ENCODE measurements at regions not wholly inside any gene's neighbourhood (a gene's known extent, or its start where the extent isn't known, plus 50 kb on each side); places are given as distances from the start of the nearest gene placed in this dataset.

DNA sequence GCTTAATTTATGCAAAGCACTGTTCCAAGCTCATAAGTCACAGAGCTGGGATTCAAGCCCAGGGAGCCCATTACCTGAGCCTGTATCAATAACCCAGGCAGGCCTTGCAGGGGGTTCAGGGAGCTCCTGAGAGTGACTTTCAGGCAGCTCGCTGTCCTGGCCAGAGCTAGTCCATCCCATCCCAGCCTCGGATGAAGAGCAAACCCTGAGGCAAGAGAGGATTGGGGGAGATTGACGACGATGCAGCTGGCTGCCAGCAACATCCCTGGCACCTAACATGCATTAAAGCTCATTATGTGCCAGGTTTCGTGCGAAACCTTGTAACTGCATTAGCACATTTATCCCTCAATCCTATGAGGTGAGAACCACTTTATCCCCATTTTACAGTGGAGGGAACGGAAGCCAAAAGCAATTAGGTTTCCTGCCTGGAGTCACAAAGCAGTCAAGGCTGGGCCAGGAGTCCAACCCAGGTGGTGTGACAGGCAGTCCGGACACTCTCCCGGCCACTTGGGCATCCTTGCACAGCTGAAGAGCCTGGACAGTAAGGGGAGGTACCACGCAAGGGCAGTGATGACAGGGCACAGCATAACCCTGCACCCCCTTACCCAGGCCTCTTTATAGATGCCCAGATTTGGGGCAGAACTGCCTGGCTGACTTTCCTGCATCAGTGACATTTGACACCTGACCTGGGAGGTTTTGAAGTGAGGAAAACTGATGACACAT is 129.8 kb upstream of the CHST15 start:
- Histone ChIP-seq H3K27ac (no peak overlapping the region), H3K4me3 (no peak overlapping the region)

DNA sequence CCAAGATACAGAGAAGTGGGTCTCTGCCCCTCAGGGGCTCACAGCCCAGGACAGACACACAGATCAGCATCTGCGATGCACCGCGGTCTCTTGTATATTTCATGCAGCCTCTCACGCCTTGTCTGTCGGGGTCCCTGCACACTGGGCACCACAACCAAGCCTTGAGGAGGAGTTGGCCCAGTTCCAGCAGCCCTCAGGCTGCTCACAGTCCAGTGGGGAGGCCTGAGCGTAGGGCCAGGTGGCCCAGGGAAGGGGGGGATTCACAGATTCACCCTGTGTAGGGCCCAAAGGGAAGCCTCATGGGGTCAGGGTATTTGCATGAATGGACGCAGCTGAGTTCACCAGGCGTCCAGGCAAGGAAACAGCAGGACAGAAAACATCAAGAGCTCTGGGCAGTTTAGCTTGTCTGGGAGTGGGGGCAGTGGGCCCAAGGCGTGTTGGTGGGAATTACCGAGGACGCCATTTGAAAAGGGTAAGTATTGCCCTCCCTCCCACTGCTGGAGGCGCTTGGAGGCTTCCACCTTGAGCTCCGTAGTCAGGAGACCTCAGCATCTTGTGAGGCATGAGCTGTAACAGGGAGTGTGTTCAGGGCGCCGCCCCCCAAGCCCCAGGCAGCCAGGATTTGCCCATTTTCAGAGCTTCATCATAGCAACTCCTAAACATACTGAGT is 129.1 kb upstream of the CHST15 start:
- H3K27ac ChIP-seq, result peak overlapping the region in 2 of 21 experiments; percentile 13 to 72
- no peak overlapping the region for H3K4me3 ChIP-seq

DNA sequence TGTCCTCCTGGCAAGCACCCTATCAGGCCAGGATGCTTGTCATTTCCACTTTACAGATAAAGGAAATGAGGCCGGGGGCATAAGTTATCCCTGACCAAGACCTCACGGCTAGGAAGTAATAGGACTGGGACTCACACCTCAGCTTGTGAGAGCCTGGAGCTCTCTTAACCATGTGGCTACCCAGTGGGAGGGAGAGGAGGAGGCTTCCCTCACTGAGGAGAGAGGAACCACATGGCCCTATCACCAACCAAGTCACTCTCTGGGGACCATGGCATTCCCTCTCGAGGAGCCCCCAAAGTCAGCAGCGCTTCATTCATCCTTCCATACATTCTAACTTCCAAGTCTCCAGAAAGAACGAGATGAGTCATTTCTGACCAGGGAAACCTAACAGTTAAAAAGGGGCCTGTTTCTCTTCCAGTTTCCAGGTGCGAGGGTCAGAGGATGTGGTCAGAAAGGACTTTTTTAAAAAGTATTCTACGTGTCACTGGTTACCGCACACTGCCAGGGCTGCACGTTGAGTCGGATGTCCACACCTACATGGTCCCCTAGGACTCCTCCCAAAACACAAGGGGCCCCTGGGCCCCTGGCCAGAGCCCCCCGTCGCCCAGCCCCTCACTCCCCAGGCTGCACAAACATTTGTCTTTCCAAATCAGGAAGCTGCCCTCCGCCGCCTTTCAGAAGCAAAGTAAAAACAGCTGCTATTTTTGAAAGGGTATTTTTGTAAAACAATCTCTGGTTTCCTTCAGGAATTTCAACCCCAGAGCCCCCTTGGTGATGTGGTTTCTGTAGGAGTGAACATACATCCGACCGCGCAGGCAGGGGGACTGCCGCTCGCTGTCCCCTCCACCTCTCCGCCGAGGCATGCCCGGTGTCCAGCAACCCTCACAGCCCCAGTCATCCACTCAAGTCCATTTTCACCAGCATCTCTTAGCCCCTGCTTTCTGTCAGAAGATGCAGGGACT is 128.2 kb upstream of the CHST15 start:
- peak overlapping the region in 3 of 21 experiments; percentile 13 to 72 (median 35) for H3K27ac ChIP-seq
- H3K4me3 ChIP-seq, result no peak overlapping the region

DNA sequence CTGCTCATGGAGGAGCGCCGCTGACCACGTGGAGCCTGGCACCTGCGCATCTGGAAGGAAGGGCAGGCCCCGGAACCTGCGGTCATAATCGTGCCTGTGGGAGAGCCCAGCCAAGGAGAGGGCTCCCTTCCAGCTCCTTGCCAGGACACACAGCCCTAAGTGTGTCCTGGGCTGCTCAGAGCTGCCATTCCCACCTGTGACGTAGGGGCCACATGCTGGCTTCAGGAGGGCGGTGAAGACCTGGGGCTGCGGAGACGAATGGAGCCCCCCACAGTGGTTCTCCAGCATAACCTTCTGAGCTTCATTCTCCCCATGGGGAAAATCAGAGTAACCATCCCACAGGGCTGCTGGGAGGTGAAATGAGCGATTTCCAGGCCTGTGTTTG is 127.6 kb upstream of the CHST15 start:
- peak overlapping the region in 3 of 21 experiments; percentile 2 to 35 (median 5) for H3K27ac ChIP-seq
- H3K4me3 ChIP-seq, result no peak overlapping the region

DNA sequence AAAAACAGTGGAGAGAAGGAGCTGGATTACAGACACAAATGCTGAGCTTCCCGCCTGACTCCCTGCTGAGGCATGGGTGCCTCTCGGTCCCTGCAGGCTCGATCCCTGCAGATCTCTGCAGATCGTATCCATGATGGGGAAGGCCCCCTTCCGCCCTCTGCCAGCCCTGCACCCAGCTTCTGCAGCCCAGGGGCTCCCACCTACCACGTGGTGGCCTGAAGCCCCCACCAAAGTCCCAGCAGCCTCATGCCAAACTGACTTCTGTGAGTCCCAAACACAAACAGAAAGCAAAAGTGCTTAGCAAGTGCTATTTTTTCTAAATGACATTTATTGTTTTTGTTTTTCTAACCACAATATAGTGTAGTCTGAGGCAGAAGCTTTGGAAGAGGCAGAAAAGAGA is 127.1 kb upstream of the CHST15 start:
- H3K27ac ChIP-seq, result peak overlapping the region in 3 of 21 experiments; percentile 2 to 35 (median 5)
- H3K4me3 ChIP-seq, result no peak overlapping the region

DNA sequence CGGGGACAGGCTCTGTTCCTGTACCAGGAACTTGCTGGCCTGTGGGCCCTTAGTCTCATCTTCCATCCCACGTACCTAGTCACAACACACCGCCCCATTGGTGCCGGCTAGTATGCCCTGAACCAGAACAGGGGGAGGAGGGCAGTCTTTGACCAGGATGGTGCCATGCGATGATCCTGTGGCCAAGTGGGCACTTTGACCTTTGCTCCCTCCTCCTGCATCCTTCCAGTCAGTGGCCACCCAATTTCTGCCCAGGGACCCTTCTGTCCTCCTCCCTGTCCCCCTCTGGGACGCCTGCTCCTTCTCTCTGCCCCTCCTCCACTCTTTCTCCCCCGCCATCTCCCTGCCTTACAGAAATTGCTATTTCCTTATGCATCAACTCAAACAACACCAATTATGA is 126.3 kb upstream of the CHST15 start:
- H3K27ac ChIP-seq, result no peak overlapping the region
- H3K4me3 ChIP-seq, result no peak overlapping the region

DNA sequence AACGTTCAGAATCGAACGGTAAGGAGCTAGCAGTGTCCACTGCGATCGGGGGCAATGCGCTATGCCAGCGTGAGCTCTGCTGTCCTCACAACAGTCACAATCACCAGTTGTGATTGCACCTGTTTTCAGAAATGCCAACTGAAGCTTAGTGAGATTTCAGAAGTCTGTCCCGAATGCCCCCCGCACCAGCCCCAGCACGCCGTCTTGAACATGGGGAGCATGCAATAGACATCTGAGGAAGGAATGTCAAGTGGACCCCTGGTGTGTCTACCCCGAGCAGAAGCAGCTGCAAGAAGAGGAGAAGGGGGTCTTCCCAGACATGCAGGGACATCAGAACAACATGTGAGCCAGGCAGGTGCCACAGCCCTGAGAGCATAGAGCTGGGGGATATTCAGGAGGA is 125.7 kb upstream of the CHST15 start:
- no peak overlapping the region for H3K27ac ChIP-seq
- H3K4me3 ChIP-seq, result no peak overlapping the region

DNA sequence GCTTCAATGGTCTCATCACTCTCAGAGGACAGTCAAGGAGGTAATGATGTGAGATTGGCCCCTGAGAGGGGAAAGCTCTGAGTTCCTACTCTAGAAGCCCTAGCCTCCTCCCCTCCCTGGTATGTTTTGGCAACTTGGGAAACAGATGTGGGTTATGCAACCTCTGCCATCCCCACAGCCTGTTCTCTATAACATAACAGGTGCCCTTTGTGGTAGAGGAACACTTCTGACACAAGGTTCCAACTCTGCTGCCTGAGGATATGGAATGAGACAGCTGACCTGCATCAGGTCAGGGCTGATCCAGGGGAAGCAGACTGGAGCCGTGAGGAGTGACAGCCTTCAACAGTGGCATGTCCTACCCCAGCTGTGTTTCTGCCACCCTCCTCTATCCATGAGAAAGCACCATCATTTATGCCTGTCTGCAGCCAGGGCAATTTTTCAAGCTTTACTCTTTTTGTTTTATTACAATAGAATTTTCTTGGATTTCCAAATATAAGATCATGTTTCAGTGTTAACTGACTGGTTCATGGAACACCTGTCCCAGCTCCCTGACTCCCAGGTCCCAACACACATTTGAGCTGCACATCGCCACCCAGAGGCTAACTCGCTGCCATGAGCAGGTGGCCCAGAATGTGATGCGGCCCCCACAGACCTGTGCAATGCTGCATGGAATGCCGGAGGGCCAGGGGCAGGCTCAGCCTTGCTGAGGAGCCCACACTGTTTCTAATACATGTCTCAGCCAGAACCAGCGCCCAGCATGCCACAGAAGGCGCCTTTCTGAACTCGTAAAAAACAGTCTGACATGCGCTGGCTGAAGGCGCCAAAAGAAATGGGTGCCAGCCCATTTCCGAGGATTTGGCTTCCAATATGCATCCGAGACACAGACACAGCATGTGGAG is 124.8 kb upstream of the CHST15 start:
- Histone ChIP-seq H3K4me3 (no peak overlapping the region), H3K27ac (no peak overlapping the region)

DNA sequence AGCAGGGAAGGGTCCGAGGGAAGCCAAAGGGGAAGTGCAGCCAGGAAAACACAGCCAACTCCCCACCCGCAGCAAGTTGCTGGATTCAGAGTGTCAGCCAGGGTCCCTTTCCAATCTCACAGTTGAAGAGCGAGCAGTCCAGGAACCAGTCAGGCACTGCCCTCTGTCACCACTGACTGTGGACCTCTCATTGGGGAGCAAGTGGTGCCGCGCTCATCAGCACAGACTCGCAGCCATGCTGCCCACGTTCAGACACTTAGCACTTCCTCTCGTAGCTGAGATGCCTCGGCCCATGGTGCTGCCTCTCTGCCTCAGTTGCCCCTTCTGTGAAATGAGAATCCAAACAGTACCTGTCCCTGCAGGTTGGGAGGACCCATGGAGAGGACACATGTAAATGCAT is 123.6 kb upstream of the CHST15 start:
- H3K27ac ChIP-seq, result no peak overlapping the region
- no peak overlapping the region for H3K4me3 ChIP-seq

DNA sequence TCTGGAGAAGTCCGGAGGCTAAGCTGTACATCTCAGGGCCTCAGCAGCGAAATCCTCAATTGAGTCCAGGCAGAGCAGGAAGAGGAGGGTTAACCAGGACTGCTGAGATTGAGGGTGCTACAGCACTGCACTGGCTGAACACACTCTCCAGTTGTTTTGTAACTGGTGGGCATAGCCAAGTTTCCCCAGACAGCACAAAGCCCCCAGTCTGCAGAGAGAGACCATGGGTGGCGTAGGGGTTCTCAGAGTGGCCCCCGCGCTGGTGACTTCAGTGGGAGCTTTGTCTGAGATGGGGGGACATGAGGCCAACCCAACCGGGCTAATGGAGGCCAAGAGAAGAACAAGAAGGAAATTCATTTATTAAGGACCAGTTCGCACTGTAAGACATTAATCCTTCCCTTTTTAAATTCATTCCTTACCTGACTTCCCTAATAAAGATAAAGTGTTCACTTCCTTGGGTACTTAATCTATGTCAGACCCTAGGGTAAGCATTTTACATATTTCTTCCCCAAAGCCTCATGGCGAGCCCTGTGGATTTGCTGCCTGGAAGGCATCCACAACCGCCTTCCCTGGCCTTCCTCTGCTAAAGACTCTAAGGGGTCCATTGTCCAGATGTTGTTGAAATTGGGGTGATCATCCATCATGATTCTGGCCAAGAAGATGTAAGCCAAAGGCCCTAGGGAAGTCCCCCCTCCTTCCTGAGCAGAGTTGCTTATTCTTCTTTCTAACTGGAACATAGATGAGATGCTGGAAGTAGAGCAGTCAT is 121.4 kb upstream of the CHST15 start:
- Histone ChIP-seq H3K4me3 (no peak overlapping the region), H3K27ac (no peak overlapping the region)

DNA sequence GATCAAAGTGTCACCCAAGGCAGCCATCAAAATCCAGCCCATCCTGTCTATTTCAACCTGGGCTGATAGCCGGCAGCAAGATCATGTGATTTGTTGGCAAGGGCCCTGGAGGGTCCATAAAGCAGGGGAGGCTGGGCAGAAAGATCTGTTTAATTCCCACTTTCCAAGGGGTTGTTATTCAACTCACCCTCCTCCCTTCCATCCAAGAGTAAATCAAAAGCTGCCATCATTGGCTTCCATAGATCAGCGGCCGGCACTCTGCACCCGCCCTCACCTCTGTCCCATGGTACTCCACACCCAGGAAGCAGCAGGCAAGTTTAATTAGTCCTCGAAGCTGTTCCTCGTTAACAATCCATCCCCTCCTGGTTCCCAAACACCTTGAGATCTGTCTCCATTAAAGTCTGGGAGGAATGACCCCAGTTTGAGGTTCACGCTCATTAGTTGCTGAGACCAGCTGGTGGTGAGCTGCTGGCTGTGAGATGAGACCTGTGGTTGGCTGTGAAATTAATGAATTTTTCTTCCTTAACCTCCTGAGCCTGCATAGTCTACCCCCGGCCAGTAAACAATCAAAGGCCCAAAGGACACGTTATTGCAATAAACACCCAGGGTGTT is 120.6 kb upstream of the CHST15 start:
- Histone ChIP-seq H3K27ac (no peak overlapping the region), H3K4me3 (no peak overlapping the region)

DNA sequence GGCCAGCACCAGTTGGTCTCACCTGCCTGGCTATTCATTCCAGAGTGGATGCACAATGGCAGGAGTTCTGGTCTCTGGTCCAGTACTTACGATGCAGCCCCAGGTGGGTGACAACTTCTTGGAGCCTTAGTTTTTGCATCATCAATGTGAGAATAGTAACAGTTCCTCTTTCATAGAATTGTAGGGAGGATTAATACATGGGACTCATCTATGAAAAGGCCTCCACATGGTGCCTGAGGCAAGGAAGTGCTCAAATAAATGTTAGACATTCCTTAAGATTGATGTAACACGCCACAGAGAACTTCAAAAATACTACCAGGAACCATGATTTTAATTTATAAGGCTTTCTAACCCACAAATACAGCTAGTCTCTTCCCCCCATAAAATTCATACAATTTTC is 120.1 kb upstream of the CHST15 start:
- no peak overlapping the region for H3K4me3 ChIP-seq
- no peak overlapping the region for H3K27ac ChIP-seq

DNA sequence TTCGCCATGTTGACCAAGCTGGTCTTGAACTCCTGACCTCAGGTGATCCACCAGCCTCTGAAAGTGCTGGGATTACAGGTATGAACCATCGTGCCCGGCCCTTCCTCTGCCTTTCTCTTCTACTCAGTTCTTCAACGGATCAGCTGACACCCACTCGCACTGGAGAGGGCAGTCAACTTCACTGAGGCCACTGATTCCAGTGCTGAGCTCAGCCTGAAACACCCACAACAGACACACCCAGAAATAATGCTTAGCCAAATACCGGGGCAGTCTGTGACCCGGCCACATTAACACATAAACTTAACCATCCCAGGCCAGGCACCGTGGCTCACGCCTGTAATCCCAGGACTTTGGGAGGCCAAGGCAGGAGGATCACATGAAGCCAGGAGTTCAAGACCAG is 119.3 kb upstream of the CHST15 start:
- H3K4me3 ChIP-seq, result no peak overlapping the region
- no peak overlapping the region for H3K27ac ChIP-seq

DNA sequence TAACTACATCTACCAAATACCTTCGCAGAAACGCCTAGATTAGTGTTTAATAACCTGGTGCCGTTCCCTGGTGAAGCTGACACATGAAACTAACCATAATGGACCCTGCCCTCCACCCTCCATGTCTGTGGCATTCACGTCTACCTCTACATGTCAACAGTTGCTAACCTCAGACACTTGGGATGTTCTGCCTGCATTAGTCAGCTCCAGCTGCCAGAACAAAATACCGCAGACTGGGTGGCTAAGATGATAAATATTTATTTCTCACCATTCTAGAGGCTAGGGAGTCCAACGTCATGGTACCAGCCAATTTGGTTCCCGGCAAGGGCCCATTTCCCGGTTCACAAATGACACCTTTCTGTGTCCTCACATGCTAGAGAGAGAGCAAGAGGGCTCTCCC is 118.5 kb upstream of the CHST15 start:
- Histone ChIP-seq H3K4me3 (no peak overlapping the region), H3K27ac (no peak overlapping the region)

DNA sequence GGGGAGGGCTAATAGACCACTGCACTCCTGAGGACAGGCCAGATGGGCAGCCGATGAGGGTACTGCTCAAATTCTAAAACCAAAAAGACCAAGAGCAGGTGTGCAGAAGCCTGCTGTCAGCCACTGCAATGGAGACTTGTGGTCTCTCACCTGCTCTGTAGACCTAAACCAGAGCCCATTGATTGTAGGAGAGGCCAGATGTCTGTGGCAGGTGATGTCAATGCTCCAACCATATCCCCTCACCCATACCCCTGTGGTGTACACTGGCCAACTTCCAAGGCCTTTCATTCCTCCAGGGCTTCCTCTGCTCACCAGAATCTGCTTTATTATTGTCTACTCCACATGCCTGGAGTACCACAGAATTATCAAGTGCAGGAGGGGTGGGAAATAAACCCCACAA is 116.9 kb upstream of the CHST15 start:
- no peak overlapping the region for H3K27ac ChIP-seq
- no peak overlapping the region for H3K4me3 ChIP-seq

DNA sequence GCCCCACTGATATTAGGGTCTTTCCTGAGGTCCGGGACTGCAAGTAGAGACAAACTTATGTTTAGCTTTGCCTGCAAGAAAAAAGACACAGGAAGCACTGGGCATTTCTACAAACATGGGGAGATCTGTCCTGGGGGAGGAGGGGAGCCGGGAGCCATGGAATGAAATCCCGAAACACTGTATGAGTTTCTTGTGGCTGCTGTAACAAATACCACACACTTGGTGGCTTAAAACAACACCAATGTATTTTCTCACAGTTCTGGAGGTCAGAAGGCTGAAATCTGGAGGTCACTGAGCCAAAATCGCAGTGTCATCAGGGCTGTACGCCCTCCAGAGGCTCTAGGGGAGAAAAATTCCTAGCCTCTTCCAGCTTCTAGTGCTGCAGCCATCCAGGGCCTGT is 114.0 kb upstream of the CHST15 start:
- no peak overlapping the region for H3K27ac ChIP-seq
- H3K4me3 ChIP-seq, result no peak overlapping the region

DNA sequence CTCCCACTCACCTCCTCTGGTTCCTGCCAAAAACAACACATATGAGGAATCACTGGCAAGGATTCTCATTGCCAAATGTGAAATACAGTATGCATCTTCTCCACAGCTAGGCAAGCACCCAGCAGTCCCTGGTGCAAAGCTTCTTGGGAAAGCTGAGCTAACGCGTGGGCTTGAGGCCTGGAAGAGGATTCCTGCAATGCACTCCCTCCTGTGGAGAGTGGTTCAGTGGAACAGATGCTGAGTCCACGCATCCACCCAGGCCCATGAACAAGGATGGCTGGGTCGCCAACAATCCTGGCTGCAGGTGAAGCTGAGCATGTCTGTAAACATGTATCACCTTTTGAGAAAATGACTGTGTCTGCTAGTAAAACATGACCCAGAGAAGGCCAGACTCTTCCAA is 113.2 kb upstream of the CHST15 start:
- no peak overlapping the region for H3K27ac ChIP-seq
- H3K4me3 ChIP-seq, result no peak overlapping the region

DNA sequence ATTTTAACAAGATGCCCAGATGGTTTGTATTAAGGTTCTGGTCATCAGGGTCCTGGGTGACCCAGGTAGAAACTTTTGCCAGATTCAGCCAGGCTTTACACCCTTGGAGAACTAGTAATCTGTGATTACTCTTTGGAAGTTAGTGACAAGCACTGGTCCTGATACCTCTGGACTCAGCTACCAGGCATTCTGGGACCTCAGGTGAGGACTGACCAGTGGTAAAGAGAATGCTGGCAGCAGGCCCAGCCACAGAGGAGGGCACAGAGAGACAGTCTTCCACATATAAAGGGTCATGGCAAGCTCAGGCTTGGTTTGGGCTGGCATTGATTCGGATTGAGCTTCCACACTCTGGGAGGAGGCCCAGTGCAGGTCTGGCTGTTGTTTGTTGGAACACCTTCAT is 112.0 kb upstream of the CHST15 start:
- no peak overlapping the region for H3K4me3 ChIP-seq
- H3K27ac ChIP-seq, result no peak overlapping the region
